IMR-90 (cell line): ENCODE measurements at regions not wholly inside any gene's neighbourhood (a gene's known extent, or its start where the extent isn't known, plus 50 kb on each side); places are given as distances from the start of the nearest gene placed in this dataset.

Experiments
- BHLHE40 ChIP-seq: fragments of 150-350 bp; IDR thresholded peaks from 2 replicates; pipeline ENCODE4 v1.6.1; 2016; ENCODE audit warnings: mild to moderate bottlenecking, low read depth, low read length
- CHD1 ChIP-seq: IDR thresholded peaks from 2 replicates; pipeline ENCODE4 v1.6.1; 2012; ENCODE audit warnings: low read depth, low read length, improper control_type of control experiment
- CTCF ChIP-seq: conservative IDR thresholded peaks from 2 replicates; pipeline ENCODE4 v1.5.1; 2012; ENCODE audit warnings: mild to moderate bottlenecking, low read depth, low read length, improper control_type of control experiment
- FOS ChIP-seq: fragments of 150-350 bp; IDR thresholded peaks from 2 replicates; pipeline ENCODE4 v1.6.1; 2016; ENCODE audit warnings: low read depth, low read length
- MAFK ChIP-seq: IDR thresholded peaks from 2 replicates; pipeline ENCODE4 v1.6.1; 2012; ENCODE audit warnings: low read depth, low read length, improper control_type of control experiment
- MXI1 ChIP-seq: IDR thresholded peaks from 2 replicates; pipeline ENCODE4 v1.6.1; 2012; ENCODE audit warnings: low read depth, mild to moderate bottlenecking, low read length, moderate library complexity, borderline replicate concordance
- NFE2L2 ChIP-seq: fragments of 150-350 bp; IDR thresholded peaks from 2 replicates; pipeline ENCODE4 v1.6.1; 2016; ENCODE audit warnings: low read depth, mild to moderate bottlenecking, low read length
- POLR2A ChIP-seq: IDR thresholded peaks from 2 replicates; pipeline ENCODE4 v1.6.1; 2012; ENCODE audit warnings: mild to moderate bottlenecking, low read depth, low read length
- RAD21 ChIP-seq: IDR thresholded peaks from 2 replicates; pipeline ENCODE4 v1.6.1; 2012; ENCODE audit warnings: low read length, improper control_type of control experiment
- RCOR1 ChIP-seq: IDR thresholded peaks from 2 replicates; pipeline ENCODE4 v1.6.1; 2012; ENCODE audit warnings: mild to moderate bottlenecking, low read length, improper control_type of control experiment; ENCODE audit not compliant: insufficient replicate concordance
- RFX5 ChIP-seq: IDR thresholded peaks from 2 replicates; pipeline ENCODE4 v1.8.0; 2012; ENCODE audit warnings: low read depth, mild to moderate bottlenecking, low read length, moderate library complexity
- SMC3 ChIP-seq: fragments of 150-350 bp; IDR thresholded peaks from 2 replicates; pipeline ENCODE4 v1.6.1; 2016; ENCODE audit warnings: low read depth, mild to moderate bottlenecking, antibody characterized with exemption, low read length, moderate library complexity
- TF ChIP-seq, protein P1 (sequence below): fragments of 150-350 bp; IDR thresholded peaks from 2 replicates; pipeline ENCODE4 v1.6.1; 2017; ENCODE audit warnings: mild to moderate bottlenecking, antibody characterized with exemption, low read length, low read depth
- TF ChIP-seq, protein P2 (sequence below): fragments of 150-350 bp; IDR thresholded peaks from 2 replicates; pipeline ENCODE4 v1.6.1; 2016; ENCODE audit warnings: low read depth, mild to moderate bottlenecking, low read length, moderate library complexity, borderline replicate concordance

- TF ChIP-seq CTCF (no peak), RFX5 (no peak), POLR2A (no peak), FOS (no peak), RAD21 (no peak), SMC3 (no peak), MXI1 (no peak), NFE2L2 (no peak), CHD1 (no peak), BHLHE40 (no peak), RCOR1 (no peak), MAFK (no peak)
- TF ChIP-seq, protein P1, sequence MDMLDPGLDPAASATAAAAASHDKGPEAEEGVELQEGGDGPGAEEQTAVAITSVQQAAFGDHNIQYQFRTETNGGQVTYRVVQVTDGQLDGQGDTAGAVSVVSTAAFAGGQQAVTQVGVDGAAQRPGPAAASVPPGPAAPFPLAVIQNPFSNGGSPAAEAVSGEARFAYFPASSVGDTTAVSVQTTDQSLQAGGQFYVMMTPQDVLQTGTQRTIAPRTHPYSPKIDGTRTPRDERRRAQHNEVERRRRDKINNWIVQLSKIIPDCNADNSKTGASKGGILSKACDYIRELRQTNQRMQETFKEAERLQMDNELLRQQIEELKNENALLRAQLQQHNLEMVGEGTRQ: no peak
- TF ChIP-seq, protein P2, sequence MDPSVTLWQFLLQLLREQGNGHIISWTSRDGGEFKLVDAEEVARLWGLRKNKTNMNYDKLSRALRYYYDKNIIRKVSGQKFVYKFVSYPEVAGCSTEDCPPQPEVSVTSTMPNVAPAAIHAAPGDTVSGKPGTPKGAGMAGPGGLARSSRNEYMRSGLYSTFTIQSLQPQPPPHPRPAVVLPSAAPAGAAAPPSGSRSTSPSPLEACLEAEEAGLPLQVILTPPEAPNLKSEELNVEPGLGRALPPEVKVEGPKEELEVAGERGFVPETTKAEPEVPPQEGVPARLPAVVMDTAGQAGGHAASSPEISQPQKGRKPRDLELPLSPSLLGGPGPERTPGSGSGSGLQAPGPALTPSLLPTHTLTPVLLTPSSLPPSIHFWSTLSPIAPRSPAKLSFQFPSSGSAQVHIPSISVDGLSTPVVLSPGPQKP: no peak
Observed at GRCh38 chr6:11956781-11957180, 55.3 kb upstream of the HIVEP1 start.
